ENCODE measurements at regions not wholly inside any gene's neighbourhood (a gene's known extent, or its start where the extent isn't known, plus 50 kb on each side); places are given as distances from the start of the nearest gene placed in this dataset.

DNA sequence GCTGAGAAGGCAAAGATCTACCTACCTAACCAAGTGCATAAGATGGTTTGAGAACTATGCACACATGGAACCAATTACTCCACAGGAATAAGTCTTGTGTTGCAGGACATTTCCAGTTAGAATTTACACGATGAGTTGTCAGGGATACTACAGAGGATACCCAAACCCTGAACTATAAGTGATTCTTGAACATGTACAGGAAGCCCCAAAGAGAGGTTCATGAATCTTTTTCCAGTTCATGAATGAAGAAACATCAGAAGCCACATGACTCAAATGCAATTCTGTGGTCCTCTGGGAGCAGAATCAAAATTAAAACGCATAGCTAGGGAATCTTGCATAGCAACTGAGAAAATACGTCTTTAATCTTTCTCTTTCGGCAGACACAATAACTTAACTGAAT lies 114.1 kb upstream of the LMCD1 start:
- Histone ChIP-seq H3K4me1 (no peaks in the 10 kb centered on the region), H3K36me3 (no peaks in the 10 kb centered on the region), H3K27me3 (no peaks in the 10 kb centered on the region), H3K9me3 (no peaks in the 10 kb centered on the region), H3K4me3 (no peak overlapping the region), H3K27ac (no peak overlapping the region)
- no peak for ATAC-seq
- DNase-seq = no peak
- intact Hi-C loops (cut with DNase I) = no loop called here
- TF ChIP-seq, protein P1, sequence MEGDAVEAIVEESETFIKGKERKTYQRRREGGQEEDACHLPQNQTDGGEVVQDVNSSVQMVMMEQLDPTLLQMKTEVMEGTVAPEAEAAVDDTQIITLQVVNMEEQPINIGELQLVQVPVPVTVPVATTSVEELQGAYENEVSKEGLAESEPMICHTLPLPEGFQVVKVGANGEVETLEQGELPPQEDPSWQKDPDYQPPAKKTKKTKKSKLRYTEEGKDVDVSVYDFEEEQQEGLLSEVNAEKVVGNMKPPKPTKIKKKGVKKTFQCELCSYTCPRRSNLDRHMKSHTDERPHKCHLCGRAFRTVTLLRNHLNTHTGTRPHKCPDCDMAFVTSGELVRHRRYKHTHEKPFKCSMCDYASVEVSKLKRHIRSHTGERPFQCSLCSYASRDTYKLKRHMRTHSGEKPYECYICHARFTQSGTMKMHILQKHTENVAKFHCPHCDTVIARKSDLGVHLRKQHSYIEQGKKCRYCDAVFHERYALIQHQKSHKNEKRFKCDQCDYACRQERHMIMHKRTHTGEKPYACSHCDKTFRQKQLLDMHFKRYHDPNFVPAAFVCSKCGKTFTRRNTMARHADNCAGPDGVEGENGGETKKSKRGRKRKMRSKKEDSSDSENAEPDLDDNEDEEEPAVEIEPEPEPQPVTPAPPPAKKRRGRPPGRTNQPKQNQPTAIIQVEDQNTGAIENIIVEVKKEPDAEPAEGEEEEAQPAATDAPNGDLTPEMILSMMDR (IDR thresholded peaks at IDR 0.05) = no peak

DNA sequence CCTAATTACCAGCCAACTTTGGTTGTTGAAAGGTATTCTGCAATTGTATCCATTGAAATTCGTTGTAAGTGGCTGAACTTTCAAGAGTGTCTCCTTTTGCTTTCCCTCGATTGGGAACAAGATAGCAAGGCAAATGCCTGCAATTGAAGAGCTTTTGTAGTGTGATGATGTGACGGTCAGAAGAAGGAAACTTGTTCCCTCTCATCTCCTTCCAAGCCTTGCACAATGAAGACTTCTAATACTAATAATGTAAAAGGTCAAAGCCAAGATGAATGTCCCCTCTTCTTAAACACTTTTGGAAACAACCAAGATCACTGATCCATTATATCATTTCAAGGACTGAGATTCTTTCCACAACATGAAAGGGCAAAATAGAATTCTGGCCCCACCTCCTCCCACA lies 101.9 kb upstream of the LMCD1 start:
- Histone ChIP-seq H3K36me3 (no peaks in the 10 kb centered on the region), H3K4me3 (no peak overlapping the region), H3K9me3 (no peaks in the 10 kb centered on the region), H3K27me3 (no peaks in the 10 kb centered on the region), H3K27ac (no peak overlapping the region), H3K4me1 (no peaks in the 10 kb centered on the region)
- DNase-seq (no peak), ATAC-seq (no peak)
- intact Hi-C loops (cut with DNase I) = no loop called here
- TF ChIP-seq, protein P1 (IDR thresholded peaks at IDR 0.05) = no peak

DNA sequence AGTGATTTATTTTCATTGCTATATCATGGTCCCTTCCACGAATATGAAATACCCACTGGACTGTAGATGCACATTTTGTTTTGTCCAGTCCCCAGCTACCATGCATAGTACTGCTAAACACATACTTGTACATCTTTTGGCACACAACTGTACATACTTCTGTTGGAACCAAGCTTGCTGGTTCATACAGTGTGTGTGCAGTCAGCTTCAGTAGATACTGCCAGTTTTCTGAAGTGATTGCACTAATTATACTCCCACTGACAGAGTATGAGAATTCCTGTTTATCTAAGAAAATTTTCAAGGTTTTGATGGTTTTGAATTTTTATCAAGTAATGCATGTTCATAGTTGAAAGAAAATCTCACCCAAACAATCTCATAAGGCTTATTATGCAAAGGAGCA lies 100.7 kb upstream of the LMCD1 start:
- Histone ChIP-seq H3K9me3 (no peaks in the 10 kb centered on the region), H3K36me3 (no peaks in the 10 kb centered on the region), H3K27me3 (no peaks in the 10 kb centered on the region), H3K27ac (no peak overlapping the region), H3K4me1 (no peaks in the 10 kb centered on the region), H3K4me3 (no peak overlapping the region)
- TF ChIP-seq, protein P1 (IDR thresholded peaks at IDR 0.05) = no peak
- ATAC-seq (no peak), DNase-seq (no peak)
- intact Hi-C loops (cut with DNase I) = no loop called here

DNA sequence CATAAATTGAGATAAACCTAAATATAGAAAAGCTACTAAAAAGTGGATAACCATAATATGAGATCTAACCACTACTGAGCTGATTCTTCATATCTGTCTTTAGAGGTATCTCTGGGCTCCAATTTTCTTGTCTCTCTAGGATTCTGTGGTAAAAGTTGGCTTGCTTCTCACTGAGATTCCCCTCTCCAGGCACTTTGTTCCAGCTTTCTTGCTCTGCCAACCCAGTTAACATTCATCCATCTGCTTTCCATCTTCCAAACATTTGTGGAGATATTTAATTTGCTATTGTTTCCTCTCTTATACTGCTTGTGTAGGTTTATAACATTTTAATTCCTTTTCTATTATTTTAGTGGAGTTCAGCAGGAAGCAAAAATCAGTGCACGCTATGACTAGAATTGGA lies 97.6 kb upstream of the LMCD1 start:
- Histone ChIP-seq H3K27ac (no peak overlapping the region), H3K9me3 (no peaks in the 10 kb centered on the region), H3K4me1 (no peaks in the 10 kb centered on the region), H3K4me3 (no peak overlapping the region), H3K36me3 (no peaks in the 10 kb centered on the region), H3K27me3 (no peaks in the 10 kb centered on the region)
- intact Hi-C loops (cut with DNase I) = no loop called here
- TF ChIP-seq, protein P1 (IDR thresholded peaks at IDR 0.05) = no peak
- ATAC-seq = no peak
- DNase-seq = no peak

DNA sequence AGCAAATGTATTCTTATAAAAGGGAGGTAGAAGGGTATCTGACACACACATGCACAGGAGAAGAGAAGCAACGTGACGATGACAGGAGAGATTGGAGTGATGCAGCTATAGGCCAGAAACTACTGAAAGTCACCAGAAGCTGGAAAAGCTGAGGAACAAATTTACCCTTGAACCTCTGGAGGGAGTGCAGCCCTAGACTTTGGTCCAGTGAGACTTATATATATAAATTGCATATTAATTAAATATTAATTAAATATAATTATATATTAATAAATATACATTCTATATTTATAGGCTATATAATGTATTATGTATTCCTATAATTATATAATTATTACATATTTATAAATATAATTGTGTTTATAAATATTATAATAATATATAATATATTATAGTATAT lies 96.5 kb upstream of the LMCD1 start:
- Histone ChIP-seq H3K27me3 (no peaks in the 10 kb centered on the region), H3K4me3 (no peak overlapping the region), H3K27ac (no peak overlapping the region), H3K36me3 (no peaks in the 10 kb centered on the region), H3K9me3 (no peaks in the 10 kb centered on the region), H3K4me1 (no peaks in the 10 kb centered on the region)
- intact Hi-C loops (cut with DNase I) = no loop called here
- ATAC-seq (no peak), DNase-seq (no peak)
- TF ChIP-seq, protein P1 (IDR thresholded peaks at IDR 0.05) = no peak

DNA sequence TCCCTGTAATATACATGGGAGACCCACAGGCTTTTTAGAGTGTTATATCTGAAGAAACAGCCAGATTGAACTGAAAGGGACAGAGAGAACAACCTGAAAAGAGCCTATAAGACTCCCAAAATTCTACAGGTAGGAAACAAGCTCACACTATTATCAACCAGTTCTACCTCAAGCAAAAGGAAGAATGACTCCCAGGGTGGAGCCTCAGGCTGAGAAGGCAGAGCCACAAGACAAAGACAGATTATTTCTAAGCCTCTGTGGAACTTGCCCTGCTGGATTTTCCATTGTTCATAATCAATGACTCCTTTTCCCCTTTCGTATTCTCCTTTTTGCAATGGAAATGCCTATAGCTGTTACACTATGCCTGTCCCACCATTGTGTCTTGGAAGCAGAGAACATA lies 95.1 kb upstream of the LMCD1 start:
- Histone ChIP-seq H3K4me1 (no peaks in the 10 kb centered on the region), H3K27me3 (no peaks in the 10 kb centered on the region), H3K9me3 (no peaks in the 10 kb centered on the region), H3K4me3 (no peak overlapping the region), H3K27ac (no peak overlapping the region), H3K36me3 (no peaks in the 10 kb centered on the region)
- DNase-seq (no peak), ATAC-seq (no peak)
- intact Hi-C loops (cut with DNase I) = no loop called here
- TF ChIP-seq, protein P1 (IDR thresholded peaks at IDR 0.05) = no peak

All from upper lobe of right lung (tissue), 1 donor.